Hypothalamus (tissue), 51 donors: ENCODE measurements at regions not wholly inside any gene's neighbourhood (a gene's known extent, or its start where the extent isn't known, plus 50 kb on each side); places are given as distances from the start of the nearest gene placed in this dataset.
"Not testable (repeated sequence)": the region's sequence is repeated elsewhere in the genome, so short reads cannot be mapped to it uniquely, and the experiment has no call there.

Experiments
- DNase-seq, 51 donors: peaks; one replicate each; lab custom pipeline; 2025; lab: John Stamatoyannopoulos, UW

DNA sequence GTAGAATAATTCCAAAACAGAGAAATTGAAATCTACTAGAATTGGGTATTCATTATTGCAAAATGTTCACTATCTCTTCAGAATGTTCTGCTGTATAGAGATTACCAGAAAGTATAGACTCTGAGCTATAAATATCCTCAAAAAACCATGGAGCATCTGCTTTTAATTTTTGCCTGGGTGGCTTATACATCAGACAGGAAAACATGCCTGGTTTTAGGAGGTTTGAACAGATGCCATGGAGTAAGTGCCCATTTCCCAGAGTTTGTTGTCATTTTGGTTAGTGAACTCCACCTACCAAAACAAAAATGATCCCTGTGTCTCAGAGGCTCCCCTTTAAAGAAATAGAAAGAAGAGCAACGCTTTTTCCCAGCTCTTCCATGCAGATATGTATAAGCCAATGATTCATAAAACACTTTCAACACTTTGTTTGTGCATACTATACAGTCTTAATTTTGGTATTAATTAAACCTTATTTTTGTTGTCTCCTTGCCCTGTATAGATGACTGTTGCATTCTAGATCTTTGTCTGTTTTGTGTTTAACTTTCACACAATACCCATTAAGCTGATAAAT lies 68.7 kb downstream of the MEPE start:
- DNase-seq: no peak

- no peak for DNase-seq
Observed at GRCh38 chr4:87904639-87905160, 70.8 kb upstream of the SPP1 start.

- DNase-seq: no peak
Observed at GRCh38 chr4:87908336-87908735, 67.2 kb upstream of the SPP1 start.

DNA sequence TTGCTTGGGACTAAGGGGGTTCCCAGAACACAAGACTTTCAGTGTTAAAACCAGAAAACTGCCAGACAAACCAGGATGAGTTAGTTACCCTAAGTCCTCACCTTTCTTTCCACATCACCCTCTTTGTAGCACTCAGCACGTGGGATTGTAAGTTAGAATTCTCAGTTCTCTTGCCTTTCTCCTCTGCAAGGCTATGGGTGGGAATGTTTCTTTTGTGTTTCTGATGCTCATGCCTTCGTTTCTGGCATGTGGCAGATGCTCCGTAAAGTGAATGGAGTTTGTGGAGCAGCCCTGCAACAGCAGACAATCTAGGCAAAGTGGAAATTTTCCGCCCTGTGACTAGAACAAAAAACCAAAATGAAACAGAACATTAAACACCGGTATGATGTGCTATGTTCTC lies 64.7 kb upstream of the SPP1 start:
- peak in 3 of 51 donors; percentile 2 to 54 (median 45) for DNase-seq

GRCh38 chr4:87911252-87911774 lies 64.2 kb upstream of the SPP1 start:
- peak in 9 of 51 donors; percentile 3 to 68 (median 9) for DNase-seq

DNA sequence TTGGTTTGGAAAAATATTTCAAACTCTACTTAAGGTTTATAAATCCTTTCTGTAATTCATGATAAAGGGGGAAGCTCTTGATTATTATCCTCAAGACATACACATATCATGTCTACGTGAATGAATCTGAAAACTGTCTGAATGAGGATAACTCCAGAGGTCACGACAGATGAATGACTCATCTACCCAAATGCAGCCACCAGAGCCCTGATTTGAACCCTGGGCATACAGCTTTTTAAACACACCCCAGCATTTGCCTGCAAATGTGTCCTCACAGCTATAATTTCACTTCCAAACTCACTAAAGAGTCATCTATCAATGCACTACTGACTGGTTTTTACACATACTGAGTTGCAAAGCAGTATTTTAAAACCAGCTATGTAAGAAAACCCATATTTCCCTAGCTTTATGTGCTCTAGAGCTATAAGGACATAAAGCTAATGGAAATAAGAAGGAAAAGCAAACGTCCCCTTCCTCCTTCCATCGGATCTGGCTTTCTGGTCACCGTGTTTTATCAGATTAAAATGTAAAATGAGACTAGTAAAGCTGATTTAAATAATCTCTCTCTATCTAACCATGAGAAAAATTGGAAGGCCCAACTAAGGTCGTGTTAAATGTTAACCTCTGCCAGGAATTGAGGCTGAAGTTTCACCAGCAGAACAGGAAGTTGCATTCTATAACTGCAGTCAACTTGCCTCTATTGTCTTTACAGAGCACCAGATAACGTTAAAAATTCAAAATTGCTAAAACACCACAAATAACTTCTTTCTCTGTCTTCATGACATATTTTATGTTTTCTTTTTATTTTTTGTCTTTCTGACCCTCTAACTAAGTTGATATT lies 63.1 kb upstream of the SPP1 start:
- DNase-seq: no peak

GRCh38 chr4:87913896-87914295 lies 61.6 kb upstream of the SPP1 start:
- no peak for DNase-seq

DNA sequence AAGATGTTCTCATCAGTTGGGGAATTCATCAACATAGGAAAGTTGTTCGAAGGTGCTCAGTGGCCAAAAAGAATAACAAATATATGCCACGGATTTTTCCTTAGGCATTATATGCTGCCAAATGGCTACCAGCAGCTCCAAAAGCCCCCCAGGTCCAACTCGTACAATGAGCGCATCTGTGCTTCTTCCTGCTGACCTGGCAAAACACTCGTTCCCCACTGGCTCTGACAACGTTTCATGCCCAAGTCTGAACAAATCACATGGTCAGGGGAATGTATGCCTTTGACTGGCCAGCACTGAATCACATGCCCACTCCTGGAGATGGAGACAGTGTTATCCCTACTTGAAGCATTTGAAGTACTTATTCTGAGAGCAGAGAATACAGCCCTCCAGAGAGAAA lies 59.9 kb upstream of the SPP1 start:
- DNase-seq: no peak

GRCh38 chr4:87916626-87917025 lies 58.9 kb upstream of the SPP1 start:
- no peak for DNase-seq

DNA sequence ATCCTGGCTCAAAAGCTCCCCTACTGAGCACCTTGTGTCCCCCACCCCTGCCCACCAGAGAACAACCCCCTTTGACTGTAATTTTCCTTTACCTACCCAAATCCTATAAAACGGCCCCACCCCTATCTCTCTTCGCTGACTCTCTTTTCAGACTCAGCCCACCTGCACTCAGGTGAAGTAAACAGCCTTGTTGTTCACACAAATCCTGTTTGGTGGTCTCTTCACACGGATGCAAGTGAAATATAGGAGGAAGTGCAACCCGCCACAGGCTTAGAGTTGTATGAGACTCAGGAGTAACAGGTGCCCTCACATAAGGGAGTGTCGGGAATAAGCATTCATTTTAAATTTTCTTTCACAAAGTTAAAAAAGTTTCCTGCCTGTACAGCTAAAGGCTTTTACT lies 57.6 kb upstream of the SPP1 start:
- DNase-seq: not testable (repeated sequence)

DNA sequence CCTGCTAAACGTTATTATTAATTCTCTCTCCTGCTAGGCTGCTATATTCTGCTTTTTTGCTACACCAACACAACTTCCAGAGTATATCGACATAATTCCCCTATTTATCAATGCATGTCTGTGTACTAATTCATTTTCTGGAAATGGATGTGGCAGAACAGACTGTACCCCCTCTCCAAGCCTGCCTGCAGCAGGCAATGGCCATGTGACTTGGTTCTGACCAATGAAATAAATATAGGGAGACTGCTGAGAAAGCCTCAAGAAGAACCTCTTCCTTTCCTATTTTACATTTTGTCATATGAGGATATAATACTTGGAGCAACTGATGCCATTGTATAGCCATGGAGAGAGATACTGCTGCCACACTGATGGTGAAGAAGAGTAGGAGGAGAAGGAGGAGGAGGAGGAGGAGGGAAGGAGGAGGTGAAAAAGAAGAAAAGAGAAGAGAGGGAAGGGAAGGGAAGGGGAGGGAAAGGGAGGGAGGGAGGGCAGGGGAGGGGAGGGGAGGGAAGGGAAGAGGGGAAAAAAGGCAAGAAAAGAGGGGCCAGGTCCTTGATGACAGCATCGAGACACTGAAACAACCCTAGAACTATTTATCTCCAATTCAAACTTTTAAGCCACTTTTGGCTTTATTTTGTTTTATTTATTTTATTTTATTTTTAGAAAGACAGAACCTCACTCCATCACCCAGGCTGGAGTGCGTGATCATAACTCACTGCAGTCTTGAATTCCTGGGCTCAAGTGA lies 57.0 kb upstream of the SPP1 start:
- no peak for DNase-seq

GRCh38 chr4:87919304-87919703 lies 56.2 kb upstream of the SPP1 start:
- not testable (repeated sequence) for DNase-seq

DNA sequence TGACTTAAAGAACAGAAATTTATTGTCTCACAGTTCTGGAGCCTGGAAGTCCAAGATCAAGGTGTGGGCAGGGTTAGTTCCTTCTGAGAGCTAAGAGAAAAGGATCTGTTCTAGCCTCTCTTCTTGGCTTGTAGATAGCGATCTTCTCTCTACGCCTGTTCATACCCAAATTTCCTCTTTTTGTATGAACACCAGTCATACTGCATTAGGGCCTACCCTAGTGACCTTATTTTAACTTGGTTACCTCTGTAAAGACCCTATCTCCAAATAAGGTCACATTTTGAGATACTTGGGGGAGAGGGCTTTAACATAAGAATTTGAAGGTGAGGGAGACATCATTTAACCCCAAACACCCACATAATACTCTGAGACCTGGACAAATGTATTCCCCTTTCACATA lies 55.6 kb upstream of the SPP1 start:
- no peak for DNase-seq

GRCh38 chr4:87920478-87920877 lies 55.0 kb upstream of the SPP1 start:
- DNase-seq: no peak

DNA sequence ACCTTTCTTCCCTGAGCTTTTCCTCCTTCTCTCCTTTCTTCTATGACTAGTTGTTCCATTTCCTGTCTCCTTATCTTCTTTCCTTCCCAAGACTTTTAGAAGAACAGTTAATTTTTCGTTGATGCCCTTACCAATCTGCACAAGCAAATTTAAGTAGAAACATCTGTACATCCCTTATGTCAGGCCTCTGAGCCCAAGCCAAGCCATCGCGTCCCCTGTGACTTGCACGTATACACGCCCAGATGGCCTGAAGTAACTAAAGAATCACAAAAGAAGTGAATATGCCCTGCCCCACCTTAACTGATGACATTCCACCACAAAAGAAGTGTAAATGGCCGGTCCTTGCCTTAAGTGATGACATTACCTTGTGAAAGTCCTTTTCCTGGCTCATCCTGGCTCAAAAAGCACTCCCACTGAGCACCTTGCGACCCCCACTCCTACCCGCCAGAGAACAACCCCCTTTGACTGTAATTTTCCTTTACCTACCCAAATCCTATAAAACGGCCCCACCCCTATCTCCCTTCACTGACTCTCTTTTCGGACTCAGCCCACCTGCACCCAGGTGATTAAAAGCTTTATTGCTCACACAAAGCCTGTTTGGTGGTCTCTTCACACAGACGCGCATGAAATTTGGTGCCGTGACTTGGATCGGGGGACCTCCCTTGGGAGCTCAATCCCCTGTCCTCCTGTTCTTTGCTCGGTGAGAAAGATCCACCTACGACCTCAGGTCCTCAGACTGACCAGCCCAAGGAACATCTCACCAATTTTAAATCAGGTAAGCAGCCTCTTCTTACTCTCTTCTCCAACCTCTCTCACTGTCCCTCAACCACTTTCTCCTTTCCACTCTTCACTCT lies 53.7 kb upstream of the SPP1 start:
- DNase-seq: not testable (repeated sequence)

DNA sequence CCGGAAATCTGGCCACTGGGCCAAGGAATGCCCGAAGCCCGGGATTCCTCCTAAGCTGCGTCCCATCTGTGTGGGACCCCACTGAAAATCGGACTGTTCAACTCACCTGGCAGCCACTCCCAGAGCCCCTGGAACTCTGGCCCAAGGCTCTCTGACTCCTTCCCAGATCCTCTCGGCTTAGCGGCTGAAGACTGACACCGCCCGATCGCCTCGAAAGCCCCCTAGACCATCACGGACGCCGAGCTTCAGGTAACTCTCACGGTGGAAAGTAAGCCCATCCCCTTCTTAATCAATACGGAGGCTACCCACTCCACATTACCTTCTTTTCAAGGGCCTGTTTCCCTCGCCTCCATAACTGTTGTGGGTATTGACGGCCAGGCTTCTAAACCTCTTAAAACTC lies 51.4 kb upstream of the SPP1 start:
- DNase-seq: not testable (repeated sequence)
